ENCODE measurements at regions not wholly inside any gene's neighbourhood (a gene's known extent, or its start where the extent isn't known, plus 50 kb on each side); places are given as distances from the start of the nearest gene placed in this dataset.
A peak's percentile ranks its signal among the peaks of the same experiment; 100 is the strongest.

GRCh38 chr1:8120693-8121260 lies 94.7 kb upstream of the ERRFI1 start (continued):
- TF ChIP-seq MYNN (CRISPR knock-in tag; IDR thresholded peaks at IDR 0.05; ENCODE audit: low read depth) (no peak), FOXP1 (IDR thresholded peaks at IDR 0.05) (peak; percentile 40; the same call in 1 of the 2 replicates), FOXP1 (CRISPR knock-in tag; IDR thresholded peaks at IDR 0.05) (peak; percentile 79), ZNF30 (CRISPR knock-in tag; IDR thresholded peaks at IDR 0.05) (no peak), PRPF4 (IDR thresholded peaks at IDR 0.05; ENCODE audit: low read depth, low read length, poor library complexity, severe bottlenecking) (no peak), ZNF740 (CRISPR knock-in tag; IDR thresholded peaks at IDR 0.05) (no peak), ZNF605 (CRISPR knock-in tag; IDR thresholded peaks at IDR 0.05) (no peak), SUZ12 (IDR thresholded peaks at IDR 0.05; ENCODE audit: low read depth, low read length) (no peak), SAFB2 (CRISPR knock-in tag; IDR thresholded peaks at IDR 0.05; ENCODE audit: borderline replicate concordance, low read depth) (no peak), NR2F2 (IDR thresholded peaks at IDR 0.05; ENCODE audit: borderline replicate concordance, low read depth) (no peak; the same call in 1 of the 2 replicates), SMAD1 (CRISPR knock-in tag; IDR thresholded peaks at IDR 0.05; ENCODE audit: borderline replicate concordance, low read depth) (no peak), ZNF331 (CRISPR knock-in tag; IDR thresholded peaks at IDR 0.05) (peak; percentile 42; the same call in 1 of the 2 replicates), E2F5 (CRISPR knock-in tag; conservative IDR thresholded peaks at IDR 0.05) (no peak), SIN3A (IDR thresholded peaks at IDR 0.05; ENCODE audit: borderline replicate concordance, low read depth, low read length) (no peak), ZFP36 (IDR thresholded peaks at IDR 0.05; ENCODE audit: borderline replicate concordance, low read depth, low read length, partially characterized antibody) (no peak), SMC3 (IDR thresholded peaks at IDR 0.05; ENCODE audit: low read length) (peak; percentile 14; the same call in 1 of the 2 replicates), ZNF773 (CRISPR knock-in tag; IDR thresholded peaks at IDR 0.05; ENCODE audit: borderline replicate concordance) (no peak), SP4 (CRISPR knock-in tag; IDR thresholded peaks at IDR 0.05) (peak; percentile 38; the same call in 1 of the 2 replicates), TAF15 (IDR thresholded peaks at IDR 0.05; ENCODE audit: low read depth, low read length, poor library complexity, severe bottlenecking) (no peak), IKZF4 (CRISPR knock-in tag; IDR thresholded peaks at IDR 0.05; ENCODE audit: borderline replicate concordance, low read depth, not compliant biosample characterization) (no peak), IKZF1 (IDR thresholded peaks at IDR 0.05) (no peak), ELF1 (CRISPR knock-in tag; IDR thresholded peaks at IDR 0.05) (peak; percentile 61; the same call in 1 of the 2 replicates), GTF3A (CRISPR knock-in tag; conservative IDR thresholded peaks at IDR 0.05) (no peak)
- TF ChIP-seq, protein P1, sequence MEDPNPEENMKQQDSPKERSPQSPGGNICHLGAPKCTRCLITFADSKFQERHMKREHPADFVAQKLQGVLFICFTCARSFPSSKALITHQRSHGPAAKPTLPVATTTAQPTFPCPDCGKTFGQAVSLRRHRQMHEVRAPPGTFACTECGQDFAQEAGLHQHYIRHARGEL (CRISPR knock-in tag; IDR thresholded peaks at IDR 0.05), result no peak
- TF ChIP-seq, protein P2, sequence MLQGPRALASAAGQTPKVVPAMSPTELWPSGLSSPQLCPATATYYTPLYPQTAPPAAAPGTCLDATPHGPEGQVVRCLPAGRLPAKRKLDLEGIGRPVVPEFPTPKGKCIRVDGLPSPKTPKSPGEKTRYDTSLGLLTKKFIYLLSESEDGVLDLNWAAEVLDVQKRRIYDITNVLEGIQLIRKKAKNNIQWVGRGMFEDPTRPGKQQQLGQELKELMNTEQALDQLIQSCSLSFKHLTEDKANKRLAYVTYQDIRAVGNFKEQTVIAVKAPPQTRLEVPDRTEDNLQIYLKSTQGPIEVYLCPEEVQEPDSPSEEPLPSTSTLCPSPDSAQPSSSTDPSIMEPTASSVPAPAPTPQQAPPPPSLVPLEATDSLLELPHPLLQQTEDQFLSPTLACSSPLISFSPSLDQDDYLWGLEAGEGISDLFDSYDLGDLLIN (CRISPR knock-in tag; IDR thresholded peaks at IDR 0.05; ENCODE audit: borderline replicate concordance), result no peak
- TF ChIP-seq, protein P3, sequence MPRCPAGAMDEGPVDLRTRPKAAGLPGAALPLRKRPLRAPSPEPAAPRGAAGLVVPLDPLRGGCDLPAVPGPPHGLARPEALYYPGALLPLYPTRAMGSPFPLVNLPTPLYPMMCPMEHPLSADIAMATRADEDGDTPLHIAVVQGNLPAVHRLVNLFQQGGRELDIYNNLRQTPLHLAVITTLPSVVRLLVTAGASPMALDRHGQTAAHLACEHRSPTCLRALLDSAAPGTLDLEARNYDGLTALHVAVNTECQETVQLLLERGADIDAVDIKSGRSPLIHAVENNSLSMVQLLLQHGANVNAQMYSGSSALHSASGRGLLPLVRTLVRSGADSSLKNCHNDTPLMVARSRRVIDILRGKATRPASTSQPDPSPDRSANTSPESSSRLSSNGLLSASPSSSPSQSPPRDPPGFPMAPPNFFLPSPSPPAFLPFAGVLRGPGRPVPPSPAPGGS (CRISPR knock-in tag; IDR thresholded peaks at IDR 0.05), result 0 out of 2 replicates have a peak, but pooled peaks have one; percentile 22
- TF ChIP-seq, protein P4, sequence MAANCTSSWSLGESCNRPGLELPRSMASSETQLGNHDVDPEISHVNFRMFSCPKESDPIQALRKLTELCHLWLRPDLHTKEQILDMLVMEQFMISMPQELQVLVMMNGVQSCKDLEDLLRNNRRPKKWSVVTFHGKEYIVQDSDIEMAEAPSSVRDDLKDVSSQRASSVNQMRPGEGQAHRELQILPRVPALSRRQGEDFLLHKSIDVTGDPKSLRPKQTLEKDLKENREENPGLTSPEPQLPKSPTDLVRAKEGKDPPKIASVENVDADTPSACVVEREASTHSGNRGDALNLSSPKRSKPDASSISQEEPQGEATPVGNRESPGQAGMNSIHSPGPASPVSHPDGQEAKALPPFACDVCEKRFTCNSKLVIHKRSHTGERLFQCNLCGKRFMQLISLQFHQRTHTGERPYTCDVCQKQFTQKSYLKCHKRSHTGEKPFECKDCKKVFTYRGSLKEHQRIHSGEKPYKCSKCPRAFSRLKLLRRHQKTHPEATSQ (CRISPR knock-in tag; IDR thresholded peaks at IDR 0.05; ENCODE audit: borderline replicate concordance), result no peak
